CD14-positive monocyte (primary cell): ENCODE measurements at regions not wholly inside any gene's neighbourhood (a gene's known extent, or its start where the extent isn't known, plus 50 kb on each side); places are given as distances from the start of the nearest gene placed in this dataset.

Experiments
- DNase-seq, 3 donors: peaks; one replicate each; pipeline ENCODE4 v3.0.0-alpha.2; 2011 to 2022
- H2AFZ ChIP-seq: 2 replicates; pipeline ENCODE4 v1.6.0; 2012; ENCODE audit warnings: mild to moderate bottlenecking, low read depth, low read length, inconsistent platforms; ENCODE audit not compliant: insufficient read depth, poor library complexity, severe bottlenecking
- H3K27ac ChIP-seq, 2 donors: 1 replicate in 1 of 2; 2 replicates in 1 of 2; pipeline ENCODE4 v1.5.1; 2012 to 2013; ENCODE audit warnings: low read length in 2 of 2, control low read depth in 1 of 2, inconsistent platforms in 1 of 2, low read depth in 1 of 2, mild to moderate bottlenecking in 1 of 2
- H3K27me3 ChIP-seq, 2 donors: one replicate each; pipeline versions ENCODE4 v1.6.0 to v1.6.1; 2011 to 2013; ENCODE audit warnings: low read length in 2 of 2; ENCODE audit not compliant: control insufficient read depth in 2 of 2, insufficient read depth in 2 of 2
- H3K36me3 ChIP-seq, 2 donors: replicated peaks in 1 of 2; 1 replicate in 1 of 2; 2 replicates in 1 of 2; pipeline versions ENCODE4 v1.5.1 to v1.6.1; 2012 to 2013; ENCODE audit warnings: low read length in 2 of 2, control low read depth in 1 of 2, inconsistent platforms in 1 of 2, mild to moderate bottlenecking in 1 of 2; ENCODE audit not compliant: insufficient read depth in 2 of 2, control insufficient read depth in 1 of 2
- H3K4me1 ChIP-seq, 2 donors: 1 replicate in 1 of 2; 2 replicates in 1 of 2; pipeline versions ENCODE4 v1.5.1 to v1.6.1; 2012 to 2013; ENCODE audit warnings: low read length in 2 of 2, control low read depth in 1 of 2, inconsistent platforms in 1 of 2, mild to moderate bottlenecking in 1 of 2, moderate library complexity in 1 of 2; ENCODE audit not compliant: insufficient read depth in 2 of 2, control insufficient read depth in 1 of 2
- H3K4me2 ChIP-seq: replicated peaks from 2 replicates; pipeline ENCODE3; 2012; ENCODE audit warnings: low read length, moderate library complexity, mild to moderate bottlenecking; ENCODE audit not compliant: poor library complexity, severe bottlenecking; ENCODE audit errors: extremely low read depth
- H3K4me3 ChIP-seq, 3 experiments: fragments of 200-600 bp in 1 of 3; sonication (generic) in 1 of 3; replicated peaks in 1 of 3; 1 replicate in 2 of 3; 2 replicates in 1 of 3; pipeline ENCODE4 v1.5.1; 2011 to 2013; ENCODE audit warnings: low read length in 3 of 3, mild to moderate bottlenecking in 3 of 3, control low read depth in 2 of 3, low read depth in 2 of 3, inconsistent platforms in 1 of 3, moderate library complexity in 1 of 3
- H3K79me2 ChIP-seq: 2 replicates; pipeline ENCODE4 v1.6.0; 2012; ENCODE audit warnings: mild to moderate bottlenecking, control low read depth, inconsistent platforms, low read length, moderate library complexity; ENCODE audit not compliant: insufficient read depth
- H3K9ac ChIP-seq: 2 replicates; pipeline ENCODE4 v1.6.0; 2017; ENCODE audit warnings: low read length, mild to moderate bottlenecking; ENCODE audit not compliant: insufficient read depth, poor library complexity, severe bottlenecking
- H3K9me3 ChIP-seq, 2 donors: replicated peaks in 1 of 2; 1 replicate in 1 of 2; 2 replicates in 1 of 2; pipeline versions ENCODE4 v1.5.1 to v1.6.1; 2012 to 2013; ENCODE audit warnings: low read length in 2 of 2, control low read depth in 1 of 2; ENCODE audit not compliant: control insufficient read depth in 1 of 2, insufficient read depth in 1 of 2
- H4K20me1 ChIP-seq: 2 replicates; pipeline ENCODE4 v1.6.0; 2012; ENCODE audit warnings: mild to moderate bottlenecking, low read length, control low read depth, moderate library complexity; ENCODE audit not compliant: insufficient read depth
- H3K27ac Mint-ChIP-seq, 7 donors: one replicate each; pipeline ENCODE4 v1.8.0; 2020; ENCODE audit warnings: mild to moderate bottlenecking in 7 of 7, mixed read lengths in 7 of 7, moderate library complexity in 6 of 7, inconsistent platforms in 2 of 7
- H3K27me3 Mint-ChIP-seq, 3 donors: one replicate each; pipeline ENCODE4 v1.8.0; 2021 to 2022; ENCODE audit warnings: low read depth in 3 of 3, mild to moderate bottlenecking in 3 of 3, mixed read lengths in 3 of 3, moderate library complexity in 3 of 3, inconsistent platforms in 1 of 3
- H3K36me3 Mint-ChIP-seq, 2 donors: one replicate each; pipeline ENCODE4 v1.8.0; 2020; ENCODE audit warnings: mixed read lengths in 2 of 2, inconsistent platforms in 1 of 2, mild to moderate bottlenecking in 1 of 2
- H3K4me1 Mint-ChIP-seq: one replicate; pipeline ENCODE4 v1.8.0; 2020; ENCODE audit warnings: mild to moderate bottlenecking, mixed read lengths
- H3K4me3 Mint-ChIP-seq, 2 donors: one replicate each; pipeline ENCODE4 v1.8.0; 2020; ENCODE audit warnings: mild to moderate bottlenecking in 2 of 2, mixed read lengths in 2 of 2, moderate library complexity in 1 of 2
- H3K9me3 Mint-ChIP-seq, 7 donors: one replicate each; pipeline ENCODE4 v1.8.0; 2020 to 2022; ENCODE audit warnings: mixed read lengths in 7 of 7, mild to moderate bottlenecking in 6 of 7, moderate library complexity in 6 of 7, inconsistent platforms in 2 of 7
- CTCF ChIP-seq: fragments of 200-600 bp; IDR thresholded peaks from one replicate; pipeline ENCODE4 v1.8.0; 2022; ENCODE audit warnings: antibody characterized with exemption, mild to moderate bottlenecking
- WGBS: methylation state at CpG from one replicate; pipeline ENCODE4 v1.1.5; 2013; ENCODE audit warnings: missing lambda C conversion rate; ENCODE audit not compliant: insufficient coverage; 5-methylcytosine and 5-hydroxymethylcytosine counted together
- intact Hi-C, 2 donors: fragments of 100-400 bp; cut with micrococcal nuclease; formaldehyde crosslinking; loops; one replicate each; pipeline versions ENCODE4 v1.15.0 to v1.15.1; 2023

GRCh38 chr3:117941015-117941414 is 1093.6 kb downstream of the IGSF11 start:
- Histone ChIP-seq H3K4me3 (no peak overlapping the region), H3K9ac (no peak overlapping the region), H3K36me3 (no peaks in the 10 kb centered on the region), H3K4me1 (no peaks in the 10 kb centered on the region), H2AFZ (no peak overlapping the region), H3K9me3 (no peaks in the 10 kb centered on the region), H3K27ac (no peak overlapping the region), H3K4me2 (no peak overlapping the region), H3K27me3 (no peaks in the 10 kb centered on the region), H3K79me2 (no peaks in the 10 kb centered on the region), H4K20me1 (no peaks in the 10 kb centered on the region)
- Mint-ChIP-seq H3K27ac (no peak overlapping the region), H3K4me1 (no peaks in the 10 kb centered on the region), H3K4me3 (no peak overlapping the region), H3K27me3 (no peaks in the 10 kb centered on the region), H3K9me3 (peaks cover 0 to 7% (median 5%) of the 10 kb centered on the region in 7 donors), H3K36me3 (no peaks in the 10 kb centered on the region)
- DNase-seq: no peak
- TF ChIP-seq CTCF: no peak
- intact Hi-C loops: no loop called here

GRCh38 chr3:117941756-117942155 is 1092.9 kb downstream of the IGSF11 start:
- no peak overlapping the region for H3K27ac ChIP-seq
- no peak overlapping the region for H3K9ac ChIP-seq
- no peak overlapping the region for H2AFZ ChIP-seq
- H3K4me1 ChIP-seq: no peaks in the 10 kb centered on the region
- intact Hi-C loops: no loop called here
- no CpG with 5 or more reads among the region's 4 CpGs for WGBS
- Mint-ChIP-seq H3K27ac (no peak overlapping the region), H3K36me3 (no peaks in the 10 kb centered on the region), H3K27me3 (no peaks in the 10 kb centered on the region), H3K9me3 (peaks cover 0 to 7% (median 3%) of the 10 kb centered on the region in 7 donors), H3K4me1 (no peaks in the 10 kb centered on the region), H3K4me3 (no peak overlapping the region)
- H3K79me2 ChIP-seq: no peaks in the 10 kb centered on the region
- no peaks in the 10 kb centered on the region for H3K27me3 ChIP-seq
- H3K4me2 ChIP-seq: no peak overlapping the region
- TF ChIP-seq CTCF: no peak
- no peak overlapping the region for H3K4me3 ChIP-seq
- no peaks in the 10 kb centered on the region for H4K20me1 ChIP-seq
- no peak for DNase-seq
- H3K36me3 ChIP-seq: no peaks in the 10 kb centered on the region
- H3K9me3 ChIP-seq: no peaks in the 10 kb centered on the region
